NCI-H345 treated with DMSO at 0.1 percent for 48 hours (cell line): ENCODE measurements at regions not wholly inside any gene's neighbourhood (a gene's known extent, or its start where the extent isn't known, plus 50 kb on each side); places are given as distances from the start of the nearest gene placed in this dataset.
"Not testable (repeated sequence)": the region's sequence is repeated elsewhere in the genome, so short reads cannot be mapped to it uniquely, and the experiment has no call there.

Source experiments
- DNase-seq: peaks from one replicate; lab custom pipeline; 2025; ENCODE audit not compliant: unreplicated experiment; lab: John Stamatoyannopoulos, UW

DNA sequence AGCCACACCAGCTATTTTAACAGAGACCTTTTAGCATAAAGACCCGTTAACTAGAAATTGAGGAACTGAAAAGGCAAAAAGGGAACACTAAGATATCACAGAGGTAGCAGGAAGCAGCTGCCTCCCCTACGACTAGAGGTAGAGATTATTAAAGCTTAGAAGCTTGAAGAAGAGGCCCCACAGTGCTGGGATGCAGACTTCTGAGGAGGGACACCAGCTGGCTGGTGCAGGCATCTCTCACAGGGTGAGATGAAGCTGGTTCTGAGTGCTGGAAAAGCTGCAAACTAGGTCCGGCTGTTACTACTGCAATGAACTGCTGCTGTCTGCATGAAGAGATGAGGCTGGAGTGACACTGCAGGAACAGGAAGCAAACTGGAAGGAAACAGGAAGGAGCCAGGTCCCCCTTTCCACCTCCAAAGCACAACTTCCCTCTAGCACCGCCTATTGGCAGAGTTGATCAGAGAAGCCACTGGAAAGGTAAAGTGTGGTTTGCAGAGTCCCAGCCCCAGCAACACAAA is 61.2 kb upstream of the MRPS9 start:
- DNase-seq, result no peak

DNA sequence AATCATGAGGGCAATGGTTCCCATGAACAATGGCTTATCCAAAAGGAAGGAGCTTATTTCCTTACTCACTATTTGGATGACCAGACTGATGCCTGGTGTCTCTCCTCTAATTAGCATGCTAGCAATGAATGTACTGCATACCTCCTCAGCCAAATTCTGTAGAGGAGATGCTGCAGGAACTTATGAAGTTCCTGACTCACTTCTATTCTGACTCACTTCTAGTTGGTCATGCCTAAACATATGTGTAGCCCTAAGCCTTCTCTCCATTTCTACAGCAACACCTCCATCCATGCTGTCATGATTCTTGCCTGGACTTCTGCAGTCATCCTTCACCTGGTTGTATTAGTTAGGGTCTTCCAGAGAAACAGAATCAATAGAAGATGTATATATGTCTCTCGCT is 59.9 kb upstream of the MRPS9 start:
- DNase-seq, result no peak

DNA sequence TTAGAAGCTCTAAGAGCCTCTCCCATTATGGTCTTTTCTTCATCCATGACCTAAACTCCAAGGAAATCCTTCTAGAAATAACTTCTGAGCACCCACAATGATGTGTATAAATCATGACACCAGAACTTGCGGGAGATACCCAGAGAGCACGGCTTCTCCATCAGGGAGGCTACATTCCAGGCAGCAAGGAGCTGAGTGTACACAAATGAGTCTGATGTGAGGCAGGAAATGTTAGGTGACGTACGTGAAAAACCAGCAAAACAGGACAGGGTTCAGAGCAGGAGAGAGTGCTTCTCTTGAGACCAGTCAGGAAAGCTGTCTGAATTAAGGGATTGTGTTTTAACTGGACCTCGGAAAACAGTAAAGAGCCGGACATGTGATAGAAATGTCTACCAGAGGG is 58.1 kb upstream of the MRPS9 start:
- DNase-seq, result not testable (repeated sequence)

GRCh38 chr2:104982111-104982510 is 55.8 kb upstream of the MRPS9 start:
- DNase-seq, result no peak
